ENCODE measurements at regions not wholly inside any gene's neighbourhood (a gene's known extent, or its start where the extent isn't known, plus 50 kb on each side); places are given as distances from the start of the nearest gene placed in this dataset.
"Not testable (repeated sequence)": the region's sequence is repeated elsewhere in the genome, so short reads cannot be mapped to it uniquely, and the experiment has no call there.

DNA sequence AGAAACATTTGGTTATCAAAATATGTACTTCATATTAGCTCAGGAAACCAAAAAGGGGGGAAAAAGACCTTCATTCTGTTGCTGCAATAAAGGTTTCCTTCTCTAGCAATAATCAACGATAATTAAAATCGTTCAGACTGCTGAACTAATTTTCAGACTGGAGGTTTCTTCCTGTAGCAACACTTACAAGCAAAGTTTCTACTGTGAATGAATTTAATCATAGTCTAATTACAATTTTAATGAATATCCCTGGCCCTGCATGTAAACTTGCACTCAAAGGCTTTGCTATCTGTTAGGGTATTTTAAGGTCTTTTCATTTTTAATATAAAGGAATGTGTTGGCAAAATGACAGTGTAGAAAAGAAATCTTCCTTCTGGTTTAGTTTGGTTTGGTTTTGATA, 265.2 kb downstream of the QDPR start:
- DNase-seq (ENCODE audit: low read depth) = no peak

DNA sequence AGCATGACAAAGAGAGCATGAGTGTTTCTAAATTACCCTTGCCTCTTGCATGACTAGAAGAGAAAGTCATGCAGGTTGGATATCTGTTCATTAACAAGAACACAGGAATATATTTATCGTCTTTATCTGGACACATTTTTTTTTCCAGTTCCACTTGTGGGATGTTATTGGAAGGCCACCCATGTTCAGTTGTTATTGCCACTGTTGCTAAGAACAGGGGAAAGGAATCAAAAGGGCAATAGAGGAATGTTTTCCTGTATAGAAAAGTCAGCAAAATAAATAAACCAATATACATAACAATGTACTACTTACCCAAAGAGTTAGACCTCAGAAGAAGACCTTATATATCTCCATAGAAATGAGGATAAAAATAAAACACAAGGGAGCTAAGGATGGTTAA, 270.1 kb downstream of the QDPR start:
- no peak for DNase-seq (ENCODE audit: low read depth)

DNA sequence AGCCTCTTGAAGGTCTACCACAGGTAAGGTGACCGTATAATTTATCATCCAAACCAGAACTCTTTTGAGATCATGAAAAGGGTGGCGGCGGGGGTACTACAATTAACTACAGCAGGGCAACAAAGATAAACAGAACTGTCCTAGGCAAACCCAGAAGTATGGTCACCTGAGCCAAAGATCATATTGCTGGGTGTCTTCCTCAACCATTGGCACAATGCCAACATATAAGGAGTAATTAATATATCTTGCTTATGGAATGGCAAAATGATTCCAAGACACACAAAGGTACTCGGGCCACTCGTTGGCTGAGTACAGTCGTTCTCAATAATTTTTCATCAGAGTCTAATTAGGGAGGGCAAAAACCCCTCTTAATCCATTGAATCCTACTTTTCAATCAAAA, 273.3 kb downstream of the QDPR start:
- no peak for DNase-seq (ENCODE audit: low read depth)

DNA sequence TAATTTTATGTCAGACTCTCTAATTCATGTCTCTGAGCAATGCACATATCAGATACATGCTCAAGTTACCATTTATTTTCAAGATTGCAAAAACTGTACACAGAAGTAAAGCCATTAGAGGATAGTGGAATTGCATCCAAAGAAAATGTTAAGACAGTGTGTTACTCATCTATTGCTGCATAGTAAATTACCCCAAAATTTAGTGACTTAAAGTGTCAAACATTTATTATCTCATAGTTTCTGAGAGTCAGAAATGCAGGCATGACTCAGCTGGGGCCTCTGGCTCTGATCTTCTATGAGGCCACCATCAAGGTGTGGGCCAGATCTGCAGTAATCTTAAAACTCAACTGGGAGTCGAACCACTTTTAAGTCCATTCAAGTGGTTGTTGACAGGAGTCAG, 275.2 kb downstream of the QDPR start:
- peak; percentile 13 for DNase-seq (ENCODE audit: low read depth)

DNA sequence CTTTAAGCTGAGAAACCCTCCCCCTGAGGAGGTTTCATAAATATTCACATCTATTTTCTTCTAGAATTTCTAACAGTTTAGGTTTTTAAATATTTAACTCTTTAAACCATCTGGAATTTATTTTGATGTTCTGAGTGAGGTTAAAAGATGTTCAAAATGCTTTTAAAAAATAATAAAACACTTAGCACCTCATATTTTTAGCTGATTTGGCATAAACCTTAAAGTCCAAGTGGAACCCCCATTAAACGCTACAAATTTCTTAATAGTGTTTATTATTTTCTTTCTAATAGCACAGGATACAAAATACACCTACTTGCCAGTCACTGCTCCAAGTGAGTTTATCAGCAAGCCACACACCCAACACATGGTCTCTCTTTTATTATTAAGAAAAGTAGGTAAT, 277.2 kb downstream of the QDPR start:
- DNase-seq (ENCODE audit: low read depth) = no peak

DNA sequence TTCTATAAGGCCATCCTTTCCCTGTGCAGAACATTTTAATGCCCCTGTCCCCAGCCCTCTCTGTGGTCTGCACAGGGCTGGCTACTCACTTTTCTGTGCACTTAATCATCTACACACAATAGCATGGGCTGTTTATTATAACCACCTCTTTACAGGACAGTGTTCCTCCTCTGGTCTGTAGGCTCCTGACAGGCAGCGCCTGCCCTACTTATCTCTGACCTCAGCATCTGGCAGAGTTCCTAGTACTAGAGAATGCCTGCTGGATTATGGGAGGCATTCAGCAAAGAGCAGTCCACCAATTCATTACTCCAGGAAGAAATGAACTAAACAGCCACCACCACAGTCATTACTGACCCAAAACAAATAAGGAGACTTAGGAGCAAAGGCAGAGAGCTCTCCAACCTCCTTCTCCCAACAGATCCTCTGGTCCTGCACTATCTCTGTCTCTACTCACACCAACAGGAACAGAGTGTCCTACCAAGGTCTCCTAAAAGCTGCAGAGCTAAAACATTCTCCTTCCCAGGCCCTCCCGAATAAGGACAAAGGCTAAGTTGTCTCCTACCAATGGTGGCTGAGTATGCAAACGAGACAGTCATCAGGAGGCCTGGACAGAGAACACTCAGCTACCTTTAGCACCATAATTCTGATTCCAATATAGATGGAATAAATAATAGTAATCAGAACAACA, 279.2 kb downstream of the QDPR start:
- peak; percentile 37 for DNase-seq (ENCODE audit: low read depth)

DNA sequence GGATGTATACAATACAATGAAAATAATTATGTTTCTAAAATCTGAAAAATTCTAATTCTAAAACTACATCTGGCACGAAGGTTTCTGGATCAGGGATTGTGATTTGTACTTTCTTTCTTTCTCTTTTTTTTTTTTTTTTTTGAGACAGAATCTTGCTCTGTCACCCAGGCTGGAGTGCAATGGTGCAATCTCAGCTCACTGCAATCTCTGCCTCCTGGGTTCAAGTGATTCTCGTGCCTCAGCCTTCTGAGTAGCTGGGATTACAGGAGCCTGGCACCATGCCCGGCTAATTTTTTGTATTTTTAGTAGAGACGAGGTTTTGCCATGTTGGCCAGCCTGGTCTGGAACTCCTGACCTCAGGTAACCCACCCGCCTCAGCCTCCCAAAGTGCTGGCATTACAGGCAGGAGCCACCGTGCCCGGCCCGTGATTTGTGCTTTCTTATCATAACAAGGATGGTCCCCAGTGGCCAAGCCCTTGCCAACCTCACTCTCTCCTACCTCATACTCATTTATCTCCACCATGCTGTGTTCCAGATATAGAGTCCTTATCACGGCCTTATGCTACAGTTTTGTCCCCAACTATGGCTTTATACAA, 279.9 kb downstream of the QDPR start:
- not testable (repeated sequence) for DNase-seq (ENCODE audit: low read depth)

DNA sequence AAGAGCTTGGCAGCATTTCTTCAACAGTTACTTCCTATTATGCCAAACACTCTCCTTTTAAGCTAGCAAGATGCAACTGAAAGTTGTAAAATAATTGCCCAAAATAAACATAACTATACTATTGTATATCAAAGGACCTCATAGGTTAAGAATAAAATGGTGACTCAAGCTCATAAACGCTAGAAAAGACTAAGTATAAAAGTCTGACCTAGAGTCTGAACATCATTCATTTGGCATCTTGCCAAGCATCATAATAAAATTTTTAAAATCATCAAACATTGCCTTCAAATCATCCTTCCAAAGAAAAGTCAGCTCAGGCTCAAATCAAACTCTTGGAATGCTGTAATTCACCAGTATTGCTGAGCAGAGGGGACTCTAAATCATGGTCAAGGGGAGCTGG, 281.2 kb downstream of the QDPR start:
- no peak for DNase-seq (ENCODE audit: low read depth)

DNA sequence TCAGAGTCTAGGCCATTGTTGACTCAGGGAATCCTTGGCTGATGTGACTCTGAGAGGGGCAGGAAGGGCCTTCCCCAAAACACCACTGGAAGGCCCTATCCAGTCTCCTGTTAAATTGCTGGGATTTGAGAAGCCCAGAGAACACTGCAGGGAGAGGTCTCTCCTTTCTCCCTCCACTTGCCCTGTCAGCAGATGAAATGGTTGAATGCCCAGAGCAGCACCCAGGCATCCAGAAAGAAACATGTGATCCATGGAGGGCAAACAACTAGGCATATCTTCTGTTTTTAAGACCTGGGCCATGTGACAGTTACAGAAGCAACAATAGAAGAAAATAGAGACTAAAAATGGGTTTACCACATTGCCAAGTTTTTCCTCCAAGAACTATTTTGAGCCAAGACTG, 291.1 kb downstream of the QDPR start:
- no peak for DNase-seq (ENCODE audit: low read depth)

DNA sequence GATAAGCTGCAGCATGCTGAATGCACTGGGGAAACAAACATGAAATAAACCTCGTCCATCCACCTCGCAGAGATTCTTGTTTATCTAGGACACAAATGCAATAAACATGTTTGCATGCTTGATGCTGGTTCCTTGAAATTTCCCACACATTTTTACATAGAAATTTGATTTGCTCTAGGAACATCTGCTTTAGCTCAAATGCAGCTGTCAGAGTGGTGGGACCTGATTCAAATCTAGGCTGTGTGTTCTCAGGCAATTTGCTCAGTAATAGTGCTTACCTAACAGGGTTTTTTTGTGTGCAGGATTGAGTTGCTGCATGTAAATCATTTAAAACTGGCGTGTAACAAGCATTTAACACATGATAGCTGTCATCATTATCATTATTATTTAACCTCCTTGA, 293.1 kb downstream of the QDPR start:
- DNase-seq (ENCODE audit: low read depth) = no peak

DNA sequence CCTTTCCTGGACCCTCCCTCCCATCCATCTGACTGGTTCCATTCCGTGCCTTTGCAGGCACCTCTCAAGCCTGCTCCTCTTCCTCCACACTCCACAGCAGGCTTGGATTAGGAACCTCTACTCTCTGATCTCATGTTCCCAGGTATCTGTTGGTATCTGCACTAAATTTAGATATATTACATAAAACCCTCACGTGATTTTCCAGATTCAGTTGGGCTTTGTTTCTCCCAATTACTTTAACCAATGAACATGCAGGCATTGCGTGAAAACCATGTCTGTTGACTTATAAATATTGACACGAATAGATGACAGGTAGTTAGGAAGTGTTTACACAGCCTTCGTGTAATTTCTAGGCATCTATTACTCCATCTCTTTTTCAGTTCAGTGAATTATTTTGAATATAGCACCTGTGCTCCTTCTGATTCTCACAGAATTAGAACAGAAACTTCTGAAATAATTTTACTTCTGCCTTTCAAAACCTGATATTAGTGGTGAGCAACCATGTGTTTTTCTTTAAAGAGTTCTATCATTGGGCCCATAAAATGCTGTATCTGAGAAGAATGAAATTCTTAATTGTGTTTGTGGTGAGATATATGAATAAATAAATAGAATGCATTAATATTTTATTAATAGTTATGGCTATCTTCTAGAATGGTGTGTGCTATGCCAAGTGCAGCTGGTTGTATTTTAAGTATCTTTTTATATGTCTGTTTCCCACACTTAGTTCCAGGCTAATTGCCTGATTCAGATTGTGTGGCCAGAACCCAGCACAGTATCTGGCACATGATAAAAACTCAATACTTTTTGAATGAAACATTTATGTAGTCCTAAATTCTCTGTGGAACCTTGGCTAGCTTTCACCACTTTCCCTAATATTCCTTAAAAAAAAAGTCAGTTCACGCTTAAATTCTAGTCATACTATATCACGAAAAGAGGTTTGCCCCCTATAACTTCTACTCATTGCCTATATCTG, 304.8 kb downstream of the QDPR start:
- DNase-seq (ENCODE audit: low read depth) = no peak

DNA sequence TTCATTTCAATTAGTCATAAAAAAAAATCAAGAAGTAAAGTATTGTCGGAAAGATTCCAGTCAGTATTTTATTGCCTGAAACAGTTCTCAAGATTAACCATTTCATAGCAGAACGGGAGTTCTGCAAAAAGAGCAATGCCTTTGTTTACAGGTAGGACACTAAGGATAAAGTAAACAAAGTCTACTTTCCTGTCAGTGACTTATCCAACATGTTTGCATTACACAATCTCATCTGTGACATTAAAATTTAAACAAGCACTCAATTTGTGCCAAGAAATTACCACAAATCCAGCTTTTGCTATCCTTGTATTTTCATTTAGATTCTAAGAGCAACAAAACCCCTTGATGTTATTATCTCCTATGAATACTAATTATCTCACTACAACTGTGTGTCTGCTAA, 306.5 kb upstream of the LDB2 start:
- DNase-seq (ENCODE audit: low read depth) = no peak

DNA sequence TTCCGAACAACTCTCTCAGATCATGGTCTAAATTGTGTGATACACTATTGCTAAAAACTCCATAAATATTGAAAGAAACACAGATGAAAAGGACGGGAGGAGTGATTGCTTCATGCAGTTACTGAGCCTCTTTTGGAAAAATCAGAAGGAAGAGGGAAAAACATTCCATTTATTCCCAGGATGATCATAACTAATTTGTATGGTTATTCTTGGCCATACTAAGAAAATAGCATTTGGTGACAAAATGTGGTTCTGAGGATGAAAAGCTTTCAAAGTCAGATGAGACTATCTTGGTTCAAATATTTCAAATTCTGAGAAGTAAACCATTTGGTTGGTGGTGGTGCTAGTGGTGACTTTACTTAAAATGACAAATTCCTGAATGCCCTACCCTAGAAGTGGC, 305.4 kb upstream of the LDB2 start:
- no peak for DNase-seq (ENCODE audit: low read depth)

DNA sequence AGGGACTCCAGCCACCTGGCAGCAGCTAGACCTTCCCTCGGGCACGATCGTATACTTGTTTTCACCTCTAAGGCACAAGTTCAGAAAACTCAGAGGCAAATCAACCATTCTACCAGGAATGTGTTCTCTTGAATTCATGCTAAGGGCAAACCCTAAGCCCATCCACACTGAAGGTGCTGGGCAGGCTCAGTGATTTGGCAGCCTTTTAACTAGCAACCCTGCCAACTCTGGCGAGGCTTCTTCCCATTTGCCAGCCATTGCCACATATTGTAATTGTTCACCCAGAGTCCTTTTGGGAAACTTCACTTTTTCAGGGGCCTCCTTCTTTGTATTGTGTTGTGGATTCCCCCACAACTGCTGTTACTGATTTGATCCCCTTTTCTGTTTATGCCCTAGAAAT, 298.6 kb upstream of the LDB2 start:
- no peak for DNase-seq (ENCODE audit: low read depth)

DNA sequence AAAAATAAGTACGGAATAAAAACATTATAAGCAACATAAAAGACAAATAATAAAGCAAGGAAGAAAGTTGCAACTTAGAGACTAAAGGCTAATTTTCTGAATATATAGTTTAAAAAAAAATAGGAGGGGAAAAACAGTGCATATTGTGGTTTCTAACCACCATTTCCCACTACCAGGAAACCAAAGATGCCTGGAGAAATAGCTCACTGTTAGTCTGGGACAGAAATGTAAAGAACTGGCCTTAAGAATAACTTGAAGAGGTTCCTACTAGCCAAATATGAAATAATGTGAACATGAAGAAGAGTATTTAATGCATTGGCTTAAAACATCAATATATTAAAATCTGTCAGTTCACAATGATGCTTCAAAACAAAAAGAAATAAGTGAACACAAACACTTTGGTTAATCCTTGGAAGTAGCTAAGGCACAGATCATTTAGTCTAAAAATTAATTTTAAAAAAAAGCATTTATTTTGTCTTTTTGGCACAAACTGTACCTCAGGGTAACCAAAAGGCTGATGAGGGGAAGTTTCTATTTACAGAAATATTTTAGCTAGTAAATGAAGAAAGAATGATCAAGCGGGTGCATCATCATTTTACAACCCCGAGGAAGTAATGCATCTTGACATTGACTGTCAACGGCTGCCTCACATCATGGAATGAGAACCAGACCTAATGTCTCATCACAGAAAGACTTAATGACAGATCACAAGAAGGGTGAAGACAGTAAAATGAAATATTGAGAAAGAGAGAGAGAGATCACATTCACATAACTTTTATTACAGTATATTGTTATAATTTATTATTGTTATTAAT, 297.2 kb upstream of the LDB2 start:
- no peak for DNase-seq (ENCODE audit: low read depth)

DNA sequence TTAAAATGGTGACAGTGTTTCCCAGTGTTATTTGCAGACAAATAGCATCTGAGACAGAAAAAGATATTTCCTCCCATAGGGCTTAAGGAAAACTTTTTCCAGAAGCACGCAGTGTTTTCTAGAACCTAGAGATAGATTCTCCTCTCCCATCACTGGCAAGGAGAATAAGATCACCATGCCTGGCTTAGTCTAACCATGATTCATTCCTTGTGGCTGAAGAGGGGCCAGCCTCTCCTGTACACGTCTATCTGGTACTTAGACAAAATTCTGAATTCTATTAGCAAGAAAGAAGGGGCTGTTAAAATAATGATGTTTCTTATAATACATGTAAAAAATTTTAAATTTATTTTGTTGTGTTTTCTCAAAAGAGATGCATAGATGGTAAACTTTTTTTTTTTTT, 296.1 kb upstream of the LDB2 start:
- DNase-seq (ENCODE audit: low read depth) = no peak

DNA sequence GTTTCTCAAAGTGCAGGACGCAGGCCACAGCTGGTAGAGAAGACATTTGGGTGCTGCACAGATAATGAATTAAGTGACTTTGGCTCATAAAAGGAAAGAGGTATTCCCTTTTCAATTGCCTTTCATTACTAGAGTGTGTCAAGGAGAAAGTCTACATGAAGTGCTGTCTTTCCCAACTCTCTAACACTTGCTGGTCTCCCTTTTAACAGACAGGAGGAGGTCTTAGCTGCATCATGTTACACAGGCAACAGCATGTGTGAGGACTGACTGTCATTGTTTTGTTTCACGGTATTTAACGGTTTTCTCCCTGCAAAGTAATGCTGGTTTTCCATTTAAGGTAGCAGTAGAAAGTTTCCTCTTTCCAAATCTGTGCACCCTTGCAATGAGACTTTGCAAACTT, 291.3 kb upstream of the LDB2 start:
- no peak for DNase-seq (ENCODE audit: low read depth)

DNA sequence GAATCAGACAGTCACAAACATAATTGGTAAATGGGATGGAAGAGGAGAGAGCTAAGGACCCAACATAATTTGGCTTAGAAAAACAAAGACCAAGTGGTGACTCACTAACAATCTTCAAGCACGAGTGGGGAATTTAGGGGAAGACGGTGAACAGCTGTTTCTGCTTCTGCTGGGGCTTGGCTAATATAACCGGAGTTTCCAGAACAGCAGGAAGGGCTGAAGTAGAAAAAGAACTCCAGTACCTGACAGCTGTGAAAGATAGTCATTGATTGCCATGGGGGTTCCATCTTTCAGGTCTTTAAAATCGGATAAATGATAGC, 290.9 kb upstream of the LDB2 start:
- DNase-seq (ENCODE audit: low read depth) = no peak

DNA sequence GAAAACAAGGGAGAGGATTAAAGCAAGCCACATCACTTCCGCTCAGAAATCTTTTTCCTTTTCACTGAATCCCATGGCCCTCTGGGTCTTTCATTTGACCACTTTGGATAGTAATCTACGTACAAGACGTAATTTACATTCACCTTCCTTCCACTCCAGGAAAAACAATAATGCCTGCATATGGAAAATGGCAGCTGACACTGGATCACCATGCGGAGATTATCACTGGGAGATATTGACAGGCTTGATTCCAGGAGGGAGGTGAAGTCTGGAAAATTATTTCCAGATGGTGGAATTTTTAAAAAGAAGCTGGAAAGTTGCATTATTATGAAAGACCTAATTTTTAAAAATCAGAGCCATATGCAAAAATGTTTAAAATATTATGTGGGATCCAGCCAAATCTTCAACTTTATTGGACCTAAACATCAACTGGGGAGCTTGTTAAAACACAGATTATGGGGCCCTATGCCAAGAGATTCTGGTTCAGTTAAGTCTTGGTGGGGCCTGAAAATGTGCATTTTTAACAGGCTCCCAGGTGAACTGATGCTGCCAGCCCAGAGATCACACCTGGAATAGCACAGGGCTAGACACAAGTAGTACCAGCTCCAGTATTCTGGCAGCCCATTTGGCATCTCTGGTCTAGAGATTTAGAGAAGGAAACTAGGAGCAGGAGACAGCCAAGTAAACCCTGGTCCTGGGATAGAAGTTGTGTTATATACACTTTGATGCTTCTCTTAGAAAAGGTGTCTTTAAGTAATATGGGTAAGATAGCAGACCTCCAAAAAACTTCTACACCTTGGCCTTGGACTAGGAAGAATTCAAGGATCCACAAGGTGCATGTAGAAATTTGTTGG, 290.3 kb upstream of the LDB2 start:
- DNase-seq (ENCODE audit: low read depth) = no peak

DNA sequence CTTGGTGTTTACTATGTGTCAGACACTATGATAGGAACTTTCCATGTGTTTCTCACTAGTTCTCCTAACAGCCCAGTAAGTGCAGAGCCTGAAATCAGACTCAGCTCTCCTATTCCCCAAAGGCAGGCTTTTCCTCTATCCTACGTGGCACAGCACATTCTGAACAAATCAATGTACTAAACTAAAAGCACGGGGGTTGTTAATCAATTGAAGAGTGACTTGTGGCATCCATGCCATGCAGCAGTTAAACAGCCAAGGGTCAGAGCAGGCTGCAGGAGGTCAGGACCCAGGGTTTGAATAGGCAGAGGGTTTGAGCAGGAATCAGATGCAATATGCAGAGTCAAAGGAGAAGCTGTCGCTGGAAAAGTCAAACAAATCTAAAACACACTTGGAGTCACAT, 289.7 kb upstream of the LDB2 start:
- DNase-seq (ENCODE audit: low read depth) = no peak

DNA sequence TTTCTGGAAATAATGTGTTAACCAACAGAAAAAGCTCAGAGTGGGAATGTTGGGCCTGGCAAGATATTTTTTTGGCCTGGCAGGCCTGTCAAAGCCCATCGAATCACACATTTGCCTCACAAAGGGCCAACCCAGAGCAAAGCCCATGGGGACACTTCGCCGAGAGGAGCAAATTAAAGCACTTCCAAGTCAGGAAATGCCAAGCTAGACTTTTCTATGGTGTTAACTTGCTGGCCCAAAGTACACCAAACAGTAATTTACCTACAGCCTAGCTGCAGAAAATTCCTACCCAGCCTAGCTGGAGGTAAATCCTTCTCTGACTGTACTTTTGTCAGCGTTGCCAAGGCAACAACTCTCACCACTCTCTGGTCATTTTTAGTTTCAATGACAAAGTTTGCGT, 288.6 kb upstream of the LDB2 start:
- DNase-seq (ENCODE audit: low read depth) = no peak

All from HT1080 (cell line).